Prostate gland (tissue), 2 donors: ENCODE measurements at regions not wholly inside any gene's neighbourhood (a gene's known extent, or its start where the extent isn't known, plus 50 kb on each side); places are given as distances from the start of the nearest gene placed in this dataset.

Experiments
- CTCF ChIP-seq, 4 experiments: fragments of 200-600 bp in 2 of 4; fragments of 450-650 bp in 2 of 4; sonication (generic) in 2 of 4; IDR thresholded peaks; 1 replicate in 3 of 4; 2 replicates in 1 of 4; pipeline ENCODE4 v1.5.1; 2016 to 2019; ENCODE audit warnings: antibody characterized with exemption in 4 of 4, mild to moderate bottlenecking in 2 of 4, moderate library complexity in 2 of 4
- POLR2A ChIP-seq: fragments of 450-650 bp; IDR thresholded peaks from one replicate; pipeline ENCODE4 v1.6.1; 2016; ENCODE audit warnings: antibody characterized with exemption, mild to moderate bottlenecking
- POLR2AphosphoS5 ChIP-seq: sonication (generic); formaldehyde crosslinking; IDR thresholded peaks from one replicate; pipeline ENCODE4 v1.6.1; 2017; ENCODE audit warnings: antibody characterized with exemption

- TF ChIP-seq CTCF (IDR thresholded peaks at IDR 0.05) (no peak), POLR2AphosphoS5 (no peak), POLR2A (no peak)
These were observed 72.5 kb downstream of the DDIT4L start for GRCh38 chr4:100117750-100118149.
